H1 (cell line): ENCODE measurements at regions not wholly inside any gene's neighbourhood (a gene's known extent, or its start where the extent isn't known, plus 50 kb on each side); places are given as distances from the start of the nearest gene placed in this dataset.

Experiments
- BACH1 ChIP-seq: IDR thresholded peaks from 2 replicates; pipeline ENCODE4 v1.6.1; 2012; ENCODE audit warnings: low read length, improper control_type of control experiment
- BCL11A ChIP-seq, 2 experiments: IDR thresholded peaks; one replicate each; pipeline ENCODE4 v1.6.1; 2011; ENCODE audit warnings: low read depth in 2 of 2, low read length in 2 of 2, mild to moderate bottlenecking in 2 of 2
- BRCA1 ChIP-seq: IDR thresholded peaks from 2 replicates; pipeline ENCODE4 v1.6.1; 2012; ENCODE audit warnings: low read depth, low read length, improper control_type of control experiment
- CTBP2 ChIP-seq: IDR thresholded peaks from 2 replicates; pipeline ENCODE4 v1.7.0; 2011; ENCODE audit warnings: borderline replicate concordance, mild to moderate bottlenecking, moderate library complexity, mixed read lengths, low read length; ENCODE audit not compliant: insufficient read depth, insufficient read length
- EZH2 ChIP-seq: fragments of 200-600 bp; sonication (generic); IDR thresholded peaks from 2 replicates; pipeline ENCODE4 v1.7.1; 2012; ENCODE audit warnings: low read depth, mild to moderate bottlenecking, moderate library complexity, low read length, inconsistent platforms; ENCODE audit not compliant: severe bottlenecking
- MAX ChIP-seq: IDR thresholded peaks from 2 replicates; pipeline ENCODE4 v1.6.1; 2012; ENCODE audit warnings: inconsistent platforms
- POLR2A ChIP-seq, 2 experiments: IDR thresholded peaks; 1 replicate in 1 of 2; 2 replicates in 1 of 2; pipeline ENCODE4 v1.6.1; 2011; ENCODE audit warnings: low read depth in 2 of 2, low read length in 2 of 2, mild to moderate bottlenecking in 2 of 2; ENCODE audit errors: control extremely low read depth in 1 of 2
- POLR2AphosphoS5 ChIP-seq: IDR thresholded peaks from 2 replicates; pipeline ENCODE4 v1.6.1; 2011; ENCODE audit warnings: low read depth, low read length
- YY1 ChIP-seq: IDR thresholded peaks from 2 replicates; pipeline ENCODE4 v1.6.1; 2011; ENCODE audit warnings: low read depth, mild to moderate bottlenecking, low read length
- ZNF274 ChIP-seq: IDR thresholded peaks from 2 replicates; pipeline ENCODE4 v1.7.0; 2012; ENCODE audit warnings: low read length, borderline replicate concordance; ENCODE audit errors: extremely low read depth
- TF ChIP-seq, protein P1 (sequence below), 3 experiments: IDR thresholded peaks; 1 replicate in 2 of 3; 2 replicates in 1 of 3; pipeline versions ENCODE4 v1.5.1 to v1.6.1; 2011; ENCODE audit warnings: low read length in 3 of 3, mild to moderate bottlenecking in 3 of 3, inconsistent platforms in 2 of 3, low read depth in 1 of 3, moderate library complexity in 1 of 3; ENCODE audit not compliant: insufficient read depth in 1 of 3; ENCODE audit errors: control extremely low read depth in 1 of 3

- TF ChIP-seq, protein P1, sequence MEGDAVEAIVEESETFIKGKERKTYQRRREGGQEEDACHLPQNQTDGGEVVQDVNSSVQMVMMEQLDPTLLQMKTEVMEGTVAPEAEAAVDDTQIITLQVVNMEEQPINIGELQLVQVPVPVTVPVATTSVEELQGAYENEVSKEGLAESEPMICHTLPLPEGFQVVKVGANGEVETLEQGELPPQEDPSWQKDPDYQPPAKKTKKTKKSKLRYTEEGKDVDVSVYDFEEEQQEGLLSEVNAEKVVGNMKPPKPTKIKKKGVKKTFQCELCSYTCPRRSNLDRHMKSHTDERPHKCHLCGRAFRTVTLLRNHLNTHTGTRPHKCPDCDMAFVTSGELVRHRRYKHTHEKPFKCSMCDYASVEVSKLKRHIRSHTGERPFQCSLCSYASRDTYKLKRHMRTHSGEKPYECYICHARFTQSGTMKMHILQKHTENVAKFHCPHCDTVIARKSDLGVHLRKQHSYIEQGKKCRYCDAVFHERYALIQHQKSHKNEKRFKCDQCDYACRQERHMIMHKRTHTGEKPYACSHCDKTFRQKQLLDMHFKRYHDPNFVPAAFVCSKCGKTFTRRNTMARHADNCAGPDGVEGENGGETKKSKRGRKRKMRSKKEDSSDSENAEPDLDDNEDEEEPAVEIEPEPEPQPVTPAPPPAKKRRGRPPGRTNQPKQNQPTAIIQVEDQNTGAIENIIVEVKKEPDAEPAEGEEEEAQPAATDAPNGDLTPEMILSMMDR (IDR thresholded peaks at IDR 0.05; ENCODE audit: control extremely low read depth in 1 of 3, insufficient read depth in 1 of 3, low read depth in 1 of 3, low read length in 3 of 3) = no peak
- no peak for TF ChIP-seq BCL11A (IDR thresholded peaks at IDR 0.05; ENCODE audit: low read depth in 2 of 2, low read length in 2 of 2)
- TF ChIP-seq ZNF274 = no peak
- no peak for TF ChIP-seq BRCA1
- no peak for TF ChIP-seq CTBP2
- TF ChIP-seq EZH2 = no peak
- no peak for TF ChIP-seq BACH1
- TF ChIP-seq POLR2A (IDR thresholded peaks at IDR 0.05; ENCODE audit: control extremely low read depth in 1 of 2, low read depth in 2 of 2, low read length in 2 of 2) = no peak
- no peak for TF ChIP-seq POLR2AphosphoS5
- TF ChIP-seq MAX = no peak
- TF ChIP-seq YY1 = no peak
Measured at GRCh38 chr2:75253526-75253925, 54.2 kb upstream of the TACR1 start.
